ENCODE measurements at regions not wholly inside any gene's neighbourhood (a gene's known extent, or its start where the extent isn't known, plus 50 kb on each side); places are given as distances from the start of the nearest gene placed in this dataset.

GRCh38 chr17:14760212-14760611 lies 459.3 kb downstream of the HS3ST3B1 start:
- peak overlapping the region; percentile 74 for H2BK12ac ChIP-seq (ENCODE audit: low read length)
- H3K18ac ChIP-seq (ENCODE audit: low read length): no peak overlapping the region
- H3K4me2 ChIP-seq (ENCODE audit: low read length): no peak overlapping the region
- H4K12ac ChIP-seq (ENCODE audit: low read depth, low read length): no peak overlapping the region
- no peak overlapping the region for H2BK5ac ChIP-seq (ENCODE audit: low read depth, low read length, poor library complexity)
- no peak overlapping the region for H3K27ac ChIP-seq (ENCODE audit: low read depth, low read length)
- no peak overlapping the region for H2AK5ac ChIP-seq (ENCODE audit: low read length)
- H3K79me2 ChIP-seq (ENCODE audit: control insufficient read depth, insufficient read depth, low read length, poor library complexity): no peaks in the 10 kb centered on the region
- peaks cover 4% of the 10 kb centered on the region for H3K79me1 ChIP-seq (ENCODE audit: low read length)
- H3K4me3 ChIP-seq (ENCODE audit: low read depth, low read length): no peak overlapping the region
- no peak overlapping the region for H2AFZ ChIP-seq (ENCODE audit: insufficient read depth, low read length, poor library complexity)
- WGBS (ENCODE audit: extremely low coverage, insufficient coverage, insufficient read length): no CpG with 5 or more reads among the region's 4 CpGs
- H4K8ac ChIP-seq (ENCODE audit: low read depth, low read length): no peak overlapping the region
- H3K27me3 ChIP-seq (ENCODE audit: insufficient read depth, low read length): no peaks in the 10 kb centered on the region
- no peak overlapping the region for H2BK120ac ChIP-seq (ENCODE audit: insufficient read depth, low read length, poor library complexity)
- DNase-seq: peak; percentile 30 to 64
- H3K9ac ChIP-seq (ENCODE audit: low read length): no peak overlapping the region
- H4K91ac ChIP-seq (ENCODE audit: low read depth, low read length): peak overlapping the region; percentile 25
- H3K9me3 ChIP-seq (ENCODE audit: insufficient read depth, low read depth, low read length): no peaks in the 10 kb centered on the region
- H3K36me3 ChIP-seq (ENCODE audit: control insufficient read depth in 1 of 2, insufficient read depth in 2 of 2, low read length in 2 of 2): no peaks in the 10 kb centered on the region
- H3K23ac ChIP-seq (ENCODE audit: low read length): no peak overlapping the region
- peaks cover 8 to 10% of the 10 kb centered on the region in 2 experiments for H3K4me1 ChIP-seq (ENCODE audit: control insufficient read depth in 1 of 2, insufficient read depth in 2 of 2, low read length in 2 of 2)
- no peak overlapping the region for H3K4ac ChIP-seq (ENCODE audit: low read depth, low read length)
- no peak overlapping the region for H3K14ac ChIP-seq (ENCODE audit: low read length)

GRCh38 chr17:14759325-14759724 lies 458.4 kb downstream of the HS3ST3B1 start:
- Histone ChIP-seq H3K4me2 (ENCODE audit: low read length) (no peak overlapping the region), H2BK5ac (ENCODE audit: low read depth, low read length, poor library complexity) (no peak overlapping the region), H3K27me3 (ENCODE audit: insufficient read depth, low read length) (no peaks in the 10 kb centered on the region), H3K9me3 (ENCODE audit: insufficient read depth, low read depth, low read length) (no peaks in the 10 kb centered on the region), H2AFZ (ENCODE audit: insufficient read depth, low read length, poor library complexity) (no peak overlapping the region), H3K4me3 (ENCODE audit: low read depth, low read length) (no peak overlapping the region), H3K4ac (ENCODE audit: low read depth, low read length) (no peak overlapping the region), H3K79me1 (ENCODE audit: low read length) (peaks cover 4% of the 10 kb centered on the region), H2AK5ac (ENCODE audit: low read length) (no peak overlapping the region), H4K91ac (ENCODE audit: low read depth, low read length) (no peak overlapping the region), H4K8ac (ENCODE audit: low read depth, low read length) (no peak overlapping the region), H3K27ac (ENCODE audit: low read depth, low read length) (no peak overlapping the region), H3K36me3 (ENCODE audit: control insufficient read depth in 1 of 2, insufficient read depth in 2 of 2, low read length in 2 of 2) (no peaks in the 10 kb centered on the region), H3K9ac (ENCODE audit: low read length) (no peak overlapping the region), H3K14ac (ENCODE audit: low read length) (no peak overlapping the region), H4K12ac (ENCODE audit: low read depth, low read length) (no peak overlapping the region), H3K4me1 (ENCODE audit: control insufficient read depth in 1 of 2, insufficient read depth in 2 of 2, low read length in 2 of 2) (peaks cover 8 to 10% of the 10 kb centered on the region in 2 experiments), H3K23ac (ENCODE audit: low read length) (no peak overlapping the region), H3K79me2 (ENCODE audit: control insufficient read depth, insufficient read depth, low read length, poor library complexity) (no peaks in the 10 kb centered on the region), H2BK12ac (ENCODE audit: low read length) (no peak overlapping the region), H2BK120ac (ENCODE audit: insufficient read depth, low read length, poor library complexity) (no peak overlapping the region), H3K18ac (ENCODE audit: low read length) (no peak overlapping the region)
- no peak for DNase-seq

DNA sequence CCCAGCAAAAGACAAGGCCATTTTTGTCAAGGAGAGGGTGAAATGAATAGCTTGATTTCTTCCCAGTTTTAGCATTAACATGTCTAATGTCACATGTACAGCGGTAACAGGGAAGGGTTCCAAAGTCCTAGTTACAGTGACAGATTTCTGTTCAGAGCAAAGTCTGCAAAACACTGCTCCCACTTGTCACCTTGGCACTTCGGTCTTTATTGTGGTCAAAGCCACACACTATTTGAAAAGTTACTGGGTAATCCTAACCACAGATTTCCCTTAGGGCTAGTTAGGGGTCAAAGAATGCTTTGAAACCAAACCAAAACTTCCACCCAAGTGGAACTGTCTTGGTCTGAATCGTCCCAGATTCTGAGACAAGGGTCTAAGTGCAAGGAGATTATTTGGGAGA lies 455.6 kb downstream of the HS3ST3B1 start:
- no peak overlapping the region for H3K18ac ChIP-seq (ENCODE audit: low read length)
- no peaks in the 10 kb centered on the region for H3K79me2 ChIP-seq (ENCODE audit: control insufficient read depth, insufficient read depth, low read length, poor library complexity)
- H4K12ac ChIP-seq (ENCODE audit: low read depth, low read length): no peak overlapping the region
- no peak overlapping the region for H2AFZ ChIP-seq (ENCODE audit: insufficient read depth, low read length, poor library complexity)
- H4K8ac ChIP-seq (ENCODE audit: low read depth, low read length): no peak overlapping the region
- WGBS (ENCODE audit: extremely low coverage, insufficient coverage, insufficient read length): no CpG with 5 or more reads among the region's 3 CpGs
- no peak overlapping the region for H4K91ac ChIP-seq (ENCODE audit: low read depth, low read length)
- H3K79me1 ChIP-seq (ENCODE audit: low read length): peaks cover 4% of the 10 kb centered on the region
- no peak overlapping the region for H2BK5ac ChIP-seq (ENCODE audit: low read depth, low read length, poor library complexity)
- no peak overlapping the region for H3K4me2 ChIP-seq (ENCODE audit: low read length)
- H3K4me1 ChIP-seq (ENCODE audit: control insufficient read depth in 1 of 2, insufficient read depth in 2 of 2, low read length in 2 of 2): peaks cover 8 to 10% of the 10 kb centered on the region in 2 experiments
- no peak overlapping the region for H3K23ac ChIP-seq (ENCODE audit: low read length)
- no peak overlapping the region for H2BK12ac ChIP-seq (ENCODE audit: low read length)
- H3K36me3 ChIP-seq (ENCODE audit: control insufficient read depth in 1 of 2, insufficient read depth in 2 of 2, low read length in 2 of 2): no peaks in the 10 kb centered on the region
- DNase-seq: no peak
- H2AK5ac ChIP-seq (ENCODE audit: low read length): no peak overlapping the region
- no peaks in the 10 kb centered on the region for H3K27me3 ChIP-seq (ENCODE audit: insufficient read depth, low read length)
- H2BK120ac ChIP-seq (ENCODE audit: insufficient read depth, low read length, poor library complexity): no peak overlapping the region
- no peak overlapping the region for H3K4ac ChIP-seq (ENCODE audit: low read depth, low read length)
- no peak overlapping the region for H3K27ac ChIP-seq (ENCODE audit: low read depth, low read length)
- no peak overlapping the region for H3K4me3 ChIP-seq (ENCODE audit: low read depth, low read length)
- no peak overlapping the region for H3K9ac ChIP-seq (ENCODE audit: low read length)
- H3K9me3 ChIP-seq (ENCODE audit: insufficient read depth, low read depth, low read length): no peaks in the 10 kb centered on the region
- no peak overlapping the region for H3K14ac ChIP-seq (ENCODE audit: low read length)

DNA sequence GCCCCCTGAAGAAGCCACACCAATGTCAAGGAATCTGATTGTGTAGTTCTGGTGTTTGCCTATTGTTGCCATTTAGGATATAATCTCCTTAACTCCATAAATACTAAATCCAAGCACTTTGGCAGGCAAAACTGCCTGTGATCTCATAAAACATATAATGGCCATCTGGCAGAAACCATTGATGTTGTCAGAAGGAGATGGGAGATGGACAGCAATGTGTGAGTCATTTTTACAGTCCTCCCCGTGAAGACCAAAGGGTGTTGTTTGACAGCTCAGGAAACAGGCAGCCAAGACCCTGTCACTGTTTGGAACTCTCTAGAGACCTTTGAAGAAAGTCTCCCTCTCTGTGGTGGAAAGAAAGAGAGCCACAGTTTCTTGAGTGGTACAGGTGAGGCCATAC lies 454.1 kb downstream of the HS3ST3B1 start:
- Histone ChIP-seq H4K8ac (ENCODE audit: low read depth, low read length) (no peak overlapping the region), H3K18ac (ENCODE audit: low read length) (no peak overlapping the region), H3K27me3 (ENCODE audit: insufficient read depth, low read length) (no peaks in the 10 kb centered on the region), H3K4ac (ENCODE audit: low read depth, low read length) (no peak overlapping the region), H3K79me2 (ENCODE audit: control insufficient read depth, insufficient read depth, low read length, poor library complexity) (no peaks in the 10 kb centered on the region), H3K9me3 (ENCODE audit: insufficient read depth, low read depth, low read length) (peaks cover 2% of the 10 kb centered on the region), H2BK120ac (ENCODE audit: insufficient read depth, low read length, poor library complexity) (no peak overlapping the region), H4K12ac (ENCODE audit: low read depth, low read length) (no peak overlapping the region), H2BK5ac (ENCODE audit: low read depth, low read length, poor library complexity) (no peak overlapping the region), H3K4me2 (ENCODE audit: low read length) (no peak overlapping the region), H3K27ac (ENCODE audit: low read depth, low read length) (no peak overlapping the region), H4K91ac (ENCODE audit: low read depth, low read length) (no peak overlapping the region), H3K4me1 (ENCODE audit: control insufficient read depth in 1 of 2, insufficient read depth in 2 of 2, low read length in 2 of 2) (no peaks in the 10 kb centered on the region), H2BK12ac (ENCODE audit: low read length) (no peak overlapping the region), H3K4me3 (ENCODE audit: low read depth, low read length) (no peak overlapping the region), H3K79me1 (ENCODE audit: low read length) (no peaks in the 10 kb centered on the region), H3K14ac (ENCODE audit: low read length) (no peak overlapping the region), H2AFZ (ENCODE audit: insufficient read depth, low read length, poor library complexity) (no peak overlapping the region), H3K9ac (ENCODE audit: low read length) (no peak overlapping the region), H3K23ac (ENCODE audit: low read length) (no peak overlapping the region), H3K36me3 (ENCODE audit: control insufficient read depth in 1 of 2, insufficient read depth in 2 of 2, low read length in 2 of 2) (no peaks in the 10 kb centered on the region), H2AK5ac (ENCODE audit: low read length) (no peak overlapping the region)
- no CpG with 5 or more reads among the region's 1 CpG for WGBS (ENCODE audit: extremely low coverage, insufficient coverage, insufficient read length)
- DNase-seq: no peak
